ENCODE measurements at regions not wholly inside any gene's neighbourhood (a gene's known extent, or its start where the extent isn't known, plus 50 kb on each side); places are given as distances from the start of the nearest gene placed in this dataset.

DNA sequence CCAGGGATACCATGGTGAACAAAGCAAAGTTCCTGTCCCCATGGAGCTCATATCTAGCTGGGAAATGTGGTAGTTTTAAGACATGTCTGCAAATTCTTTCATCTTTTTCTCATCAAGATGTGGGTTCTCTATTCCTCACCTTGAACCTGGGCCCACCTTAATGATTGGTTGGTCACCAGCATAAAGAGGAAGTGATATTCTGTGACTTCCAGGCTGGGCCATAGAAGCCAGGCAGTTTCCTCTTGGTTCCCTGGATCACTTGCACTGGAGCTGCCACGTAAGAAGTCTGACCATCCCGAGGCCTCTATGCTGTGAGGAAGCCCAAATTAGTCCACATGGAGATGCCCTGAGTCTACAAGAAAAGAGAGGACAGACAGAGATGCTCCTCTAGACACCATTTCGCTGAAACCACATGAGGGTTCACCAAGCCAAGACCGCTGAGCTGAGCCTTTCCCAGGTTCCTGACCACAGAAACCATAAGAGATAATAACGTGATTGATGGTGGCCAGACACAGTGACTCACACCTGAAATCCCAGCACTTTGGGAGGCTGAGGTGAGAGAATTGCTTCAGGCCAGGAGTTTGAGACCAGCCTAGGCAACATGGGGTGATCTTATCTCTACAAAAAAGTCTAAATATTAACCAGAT is 119.5 kb upstream of the ISX start:
- TF ChIP-seq, protein P1, sequence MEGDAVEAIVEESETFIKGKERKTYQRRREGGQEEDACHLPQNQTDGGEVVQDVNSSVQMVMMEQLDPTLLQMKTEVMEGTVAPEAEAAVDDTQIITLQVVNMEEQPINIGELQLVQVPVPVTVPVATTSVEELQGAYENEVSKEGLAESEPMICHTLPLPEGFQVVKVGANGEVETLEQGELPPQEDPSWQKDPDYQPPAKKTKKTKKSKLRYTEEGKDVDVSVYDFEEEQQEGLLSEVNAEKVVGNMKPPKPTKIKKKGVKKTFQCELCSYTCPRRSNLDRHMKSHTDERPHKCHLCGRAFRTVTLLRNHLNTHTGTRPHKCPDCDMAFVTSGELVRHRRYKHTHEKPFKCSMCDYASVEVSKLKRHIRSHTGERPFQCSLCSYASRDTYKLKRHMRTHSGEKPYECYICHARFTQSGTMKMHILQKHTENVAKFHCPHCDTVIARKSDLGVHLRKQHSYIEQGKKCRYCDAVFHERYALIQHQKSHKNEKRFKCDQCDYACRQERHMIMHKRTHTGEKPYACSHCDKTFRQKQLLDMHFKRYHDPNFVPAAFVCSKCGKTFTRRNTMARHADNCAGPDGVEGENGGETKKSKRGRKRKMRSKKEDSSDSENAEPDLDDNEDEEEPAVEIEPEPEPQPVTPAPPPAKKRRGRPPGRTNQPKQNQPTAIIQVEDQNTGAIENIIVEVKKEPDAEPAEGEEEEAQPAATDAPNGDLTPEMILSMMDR (IDR thresholded peaks at IDR 0.05; ENCODE audit: low read depth, low read length): no peak
- Histone ChIP-seq H3K9me3 (ENCODE audit: low read depth) (no peaks in the 10 kb centered on the region), H3K27me3 (no peaks in the 10 kb centered on the region), H3K4me3 (no peak overlapping the region), H3K36me3 (no peaks in the 10 kb centered on the region), H3K4me1 (ENCODE audit: low read depth) (no peaks in the 10 kb centered on the region), H3K27ac (no peak overlapping the region)
- no peak for DNase-seq (ENCODE audit: low read depth in 1 of 2, low spot score in 1 of 2)

DNA sequence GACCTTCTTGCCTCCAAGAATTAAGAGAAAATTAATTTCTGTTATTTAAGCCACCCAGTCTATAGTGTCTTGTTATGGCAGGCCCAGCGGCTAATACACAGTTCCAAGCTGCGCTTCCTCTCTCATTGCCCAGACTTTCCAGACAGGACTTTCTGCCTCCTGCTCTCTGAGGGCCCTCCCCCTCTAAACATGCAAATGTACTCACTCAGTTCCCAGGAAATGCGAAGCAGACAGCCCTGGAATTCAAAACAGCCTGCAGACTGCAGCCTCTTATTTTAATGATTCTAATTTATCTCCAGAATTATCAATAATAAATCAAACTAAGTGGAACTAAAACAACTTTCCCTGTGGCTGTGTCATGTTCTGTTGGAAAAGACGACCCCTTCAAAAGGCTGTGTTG is 115.5 kb upstream of the ISX start:
- Histone ChIP-seq H3K4me3 (no peak overlapping the region), H3K4me1 (ENCODE audit: low read depth) (no peaks in the 10 kb centered on the region), H3K27me3 (no peaks in the 10 kb centered on the region), H3K9me3 (ENCODE audit: low read depth) (no peaks in the 10 kb centered on the region), H3K36me3 (no peaks in the 10 kb centered on the region), H3K27ac (no peak overlapping the region)
- DNase-seq (ENCODE audit: low read depth in 1 of 2, low spot score in 1 of 2): peak in 1 of 2 donors; percentile 67
- TF ChIP-seq, protein P1 (IDR thresholded peaks at IDR 0.05; ENCODE audit: low read depth, low read length): no peak

DNA sequence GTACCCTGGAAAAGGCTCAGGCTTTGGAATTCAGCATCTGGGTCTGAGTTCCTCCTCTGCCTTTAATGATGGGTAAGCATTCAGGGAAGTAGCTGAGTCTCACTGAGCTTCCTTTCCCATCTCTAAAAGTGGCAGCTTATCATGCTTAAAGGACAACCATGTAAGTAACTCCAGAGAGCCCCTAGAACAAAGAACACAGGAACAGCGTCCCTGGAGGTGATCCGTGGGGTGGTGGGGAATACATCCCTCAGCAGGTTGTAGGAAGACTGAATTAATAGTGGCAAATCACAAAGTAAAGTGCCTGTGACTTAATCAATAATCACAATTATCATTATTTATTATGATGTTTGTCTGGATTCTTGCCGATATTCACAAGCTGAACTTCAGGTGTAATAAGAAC is 114.7 kb upstream of the ISX start:
- Histone ChIP-seq H3K27ac (no peak overlapping the region), H3K4me1 (ENCODE audit: low read depth) (no peaks in the 10 kb centered on the region), H3K9me3 (ENCODE audit: low read depth) (no peaks in the 10 kb centered on the region), H3K4me3 (no peak overlapping the region), H3K27me3 (no peaks in the 10 kb centered on the region), H3K36me3 (no peaks in the 10 kb centered on the region)
- TF ChIP-seq, protein P1 (IDR thresholded peaks at IDR 0.05; ENCODE audit: low read depth, low read length): no peak
- no peak for DNase-seq (ENCODE audit: low read depth in 1 of 2, low spot score in 1 of 2)

GRCh38 chr22:34960005-34960404 is 106.0 kb upstream of the ISX start:
- no peak overlapping the region for H3K4me3 ChIP-seq
- no peaks in the 10 kb centered on the region for H3K9me3 ChIP-seq (ENCODE audit: low read depth)
- H3K27ac ChIP-seq: no peak overlapping the region
- TF ChIP-seq, protein P1 (IDR thresholded peaks at IDR 0.05; ENCODE audit: low read depth, low read length): no peak
- H3K27me3 ChIP-seq: no peaks in the 10 kb centered on the region
- no peak for DNase-seq (ENCODE audit: low read depth in 1 of 2, low spot score in 1 of 2)
- no peaks in the 10 kb centered on the region for H3K4me1 ChIP-seq (ENCODE audit: low read depth)
- no peaks in the 10 kb centered on the region for H3K36me3 ChIP-seq

DNA sequence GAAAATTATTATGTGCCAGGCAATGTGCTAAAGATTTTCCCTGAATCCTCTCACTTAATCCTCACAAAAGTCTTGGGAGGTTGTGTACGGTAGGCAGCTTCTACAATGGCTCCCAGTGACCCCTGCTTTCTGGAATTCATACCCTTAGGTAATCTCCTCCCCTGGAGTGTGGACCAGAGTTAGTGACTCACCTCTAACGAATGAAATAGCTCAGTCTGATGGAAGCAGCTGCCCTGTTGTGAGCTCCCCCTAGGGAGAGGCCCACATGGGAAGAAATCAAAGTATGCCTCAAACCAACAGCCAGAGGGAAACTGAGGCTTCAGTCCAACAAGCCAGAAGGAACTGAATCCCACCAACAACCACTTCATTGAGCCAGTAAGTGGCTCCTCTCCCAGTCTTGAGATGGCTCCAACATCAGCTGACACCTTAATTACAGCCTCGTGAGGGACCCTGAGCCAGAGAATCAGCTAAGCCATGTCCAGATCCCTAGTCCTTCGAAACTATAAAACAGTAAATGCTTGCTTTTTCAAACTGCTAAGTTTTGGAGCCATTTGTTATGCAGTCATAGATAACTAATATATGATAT is 98.9 kb upstream of the ISX start:
- H3K9me3 ChIP-seq (ENCODE audit: low read depth): no peaks in the 10 kb centered on the region
- H3K27ac ChIP-seq: no peak overlapping the region
- H3K36me3 ChIP-seq: no peaks in the 10 kb centered on the region
- no peak overlapping the region for H3K4me3 ChIP-seq
- no peak for DNase-seq (ENCODE audit: low read depth in 1 of 2, low spot score in 1 of 2)
- no peaks in the 10 kb centered on the region for H3K4me1 ChIP-seq (ENCODE audit: low read depth)
- no peaks in the 10 kb centered on the region for H3K27me3 ChIP-seq
- TF ChIP-seq, protein P1 (IDR thresholded peaks at IDR 0.05; ENCODE audit: low read depth, low read length): no peak
